ENCODE measurements at regions not wholly inside any gene's neighbourhood (a gene's known extent, or its start where the extent isn't known, plus 50 kb on each side); places are given as distances from the start of the nearest gene placed in this dataset.

GRCh38 chr7:153470004-153470671 is 582.1 kb upstream of the DPP6 start:
- no peak for TF ChIP-seq CTCF (IDR thresholded peaks at IDR 0.05; ENCODE audit: low read depth, low read length, missing input control)
- TF ChIP-seq TAF1 (conservative IDR thresholded peaks at IDR 0.05) = no peak
- no peak for TF ChIP-seq ATF3 (IDR thresholded peaks at IDR 0.05)
- no peak for TF ChIP-seq SP1 (IDR thresholded peaks at IDR 0.05)
- TF ChIP-seq REST (IDR thresholded peaks at IDR 0.05) = no peak
- no peak for TF ChIP-seq MAX (IDR thresholded peaks at IDR 0.05)
- TF ChIP-seq YY1 (IDR thresholded peaks at IDR 0.05) = no peak
- TF ChIP-seq RAD21 (IDR thresholded peaks at IDR 0.05) = no peak
- TF ChIP-seq GABPA (IDR thresholded peaks at IDR 0.05 in 1 of 2, conservative IDR thresholded peaks at IDR 0.05 in 1 of 2) = no peak
- TF ChIP-seq RXRA (IDR thresholded peaks at IDR 0.05) = no peak
- no peak for TF ChIP-seq EGR1 (IDR thresholded peaks at IDR 0.05; ENCODE audit: low read depth in 2 of 2)
- TF ChIP-seq NR2F2 (IDR thresholded peaks at IDR 0.05) = no peak
- no peak for TF ChIP-seq JUND (IDR thresholded peaks at IDR 0.05)
- TF ChIP-seq HNF4G (IDR thresholded peaks at IDR 0.05) = no peak

Data from liver (tissue), 3 donors.